ENCODE measurements at regions not wholly inside any gene's neighbourhood (a gene's known extent, or its start where the extent isn't known, plus 50 kb on each side); places are given as distances from the start of the nearest gene placed in this dataset.

DNA sequence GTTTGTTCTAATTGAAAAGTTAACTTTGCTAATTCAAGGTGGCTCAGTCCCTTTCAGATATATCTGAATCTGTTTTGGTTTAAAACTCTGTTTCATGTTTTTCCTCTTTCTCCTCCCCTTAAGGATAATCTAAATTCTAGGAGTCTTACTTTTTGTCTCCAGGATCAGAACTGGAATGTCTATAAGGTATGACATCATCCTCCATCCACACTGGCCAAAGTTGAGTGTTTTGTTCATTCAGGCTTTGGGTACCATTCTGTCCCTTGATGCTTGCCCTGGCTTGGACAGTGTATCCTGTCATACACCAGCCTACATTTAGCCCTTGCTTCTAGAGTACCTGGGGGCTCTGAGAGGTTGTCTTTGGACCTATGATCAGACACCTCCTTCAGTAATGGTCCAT, 56.8 kb upstream of the ANTXR2 start:
- TF ChIP-seq, protein P1, sequence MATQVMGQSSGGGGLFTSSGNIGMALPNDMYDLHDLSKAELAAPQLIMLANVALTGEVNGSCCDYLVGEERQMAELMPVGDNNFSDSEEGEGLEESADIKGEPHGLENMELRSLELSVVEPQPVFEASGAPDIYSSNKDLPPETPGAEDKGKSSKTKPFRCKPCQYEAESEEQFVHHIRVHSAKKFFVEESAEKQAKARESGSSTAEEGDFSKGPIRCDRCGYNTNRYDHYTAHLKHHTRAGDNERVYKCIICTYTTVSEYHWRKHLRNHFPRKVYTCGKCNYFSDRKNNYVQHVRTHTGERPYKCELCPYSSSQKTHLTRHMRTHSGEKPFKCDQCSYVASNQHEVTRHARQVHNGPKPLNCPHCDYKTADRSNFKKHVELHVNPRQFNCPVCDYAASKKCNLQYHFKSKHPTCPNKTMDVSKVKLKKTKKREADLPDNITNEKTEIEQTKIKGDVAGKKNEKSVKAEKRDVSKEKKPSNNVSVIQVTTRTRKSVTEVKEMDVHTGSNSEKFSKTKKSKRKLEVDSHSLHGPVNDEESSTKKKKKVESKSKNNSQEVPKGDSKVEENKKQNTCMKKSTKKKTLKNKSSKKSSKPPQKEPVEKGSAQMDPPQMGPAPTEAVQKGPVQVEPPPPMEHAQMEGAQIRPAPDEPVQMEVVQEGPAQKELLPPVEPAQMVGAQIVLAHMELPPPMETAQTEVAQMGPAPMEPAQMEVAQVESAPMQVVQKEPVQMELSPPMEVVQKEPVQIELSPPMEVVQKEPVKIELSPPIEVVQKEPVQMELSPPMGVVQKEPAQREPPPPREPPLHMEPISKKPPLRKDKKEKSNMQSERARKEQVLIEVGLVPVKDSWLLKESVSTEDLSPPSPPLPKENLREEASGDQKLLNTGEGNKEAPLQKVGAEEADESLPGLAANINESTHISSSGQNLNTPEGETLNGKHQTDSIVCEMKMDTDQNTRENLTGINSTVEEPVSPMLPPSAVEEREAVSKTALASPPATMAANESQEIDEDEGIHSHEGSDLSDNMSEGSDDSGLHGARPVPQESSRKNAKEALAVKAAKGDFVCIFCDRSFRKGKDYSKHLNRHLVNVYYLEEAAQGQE (IDR thresholded peaks at IDR 0.05; ENCODE audit: low read depth): no peak
- TF ChIP-seq RAD21 (IDR thresholded peaks at IDR 0.05; ENCODE audit: low read depth) (no peak), EZH2phosphoT487 (IDR thresholded peaks at IDR 0.05; ENCODE audit: borderline replicate concordance) (no peak), EZH2 (IDR thresholded peaks at IDR 0.05) (no peak), ZBTB33 (IDR thresholded peaks at IDR 0.05; ENCODE audit: extremely low read depth, insufficient replicate concordance, low read length) (no peak)
- TF ChIP-seq, protein P2, sequence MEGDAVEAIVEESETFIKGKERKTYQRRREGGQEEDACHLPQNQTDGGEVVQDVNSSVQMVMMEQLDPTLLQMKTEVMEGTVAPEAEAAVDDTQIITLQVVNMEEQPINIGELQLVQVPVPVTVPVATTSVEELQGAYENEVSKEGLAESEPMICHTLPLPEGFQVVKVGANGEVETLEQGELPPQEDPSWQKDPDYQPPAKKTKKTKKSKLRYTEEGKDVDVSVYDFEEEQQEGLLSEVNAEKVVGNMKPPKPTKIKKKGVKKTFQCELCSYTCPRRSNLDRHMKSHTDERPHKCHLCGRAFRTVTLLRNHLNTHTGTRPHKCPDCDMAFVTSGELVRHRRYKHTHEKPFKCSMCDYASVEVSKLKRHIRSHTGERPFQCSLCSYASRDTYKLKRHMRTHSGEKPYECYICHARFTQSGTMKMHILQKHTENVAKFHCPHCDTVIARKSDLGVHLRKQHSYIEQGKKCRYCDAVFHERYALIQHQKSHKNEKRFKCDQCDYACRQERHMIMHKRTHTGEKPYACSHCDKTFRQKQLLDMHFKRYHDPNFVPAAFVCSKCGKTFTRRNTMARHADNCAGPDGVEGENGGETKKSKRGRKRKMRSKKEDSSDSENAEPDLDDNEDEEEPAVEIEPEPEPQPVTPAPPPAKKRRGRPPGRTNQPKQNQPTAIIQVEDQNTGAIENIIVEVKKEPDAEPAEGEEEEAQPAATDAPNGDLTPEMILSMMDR (IDR thresholded peaks at IDR 0.05 in 2 of 3, conservative IDR thresholded peaks at IDR 0.05 in 1 of 3; ENCODE audit: borderline replicate concordance in 1 of 3, insufficient read depth in 1 of 3, low read depth in 2 of 3, low read length in 2 of 3): no peak
- TF ChIP-seq, protein P3, sequence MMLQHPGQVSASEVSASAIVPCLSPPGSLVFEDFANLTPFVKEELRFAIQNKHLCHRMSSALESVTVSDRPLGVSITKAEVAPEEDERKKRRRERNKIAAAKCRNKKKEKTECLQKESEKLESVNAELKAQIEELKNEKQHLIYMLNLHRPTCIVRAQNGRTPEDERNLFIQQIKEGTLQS (IDR thresholded peaks at IDR 0.05): no peak
